H1 (cell line): ENCODE measurements at regions not wholly inside any gene's neighbourhood (a gene's known extent, or its start where the extent isn't known, plus 50 kb on each side); places are given as distances from the start of the nearest gene placed in this dataset.

Experiments
- CTCF ChIA-PET: fragments of 300-600 bp; sonication (Branson Sonifier 250); formaldehyde crosslinking; loops from one replicate; lab custom pipeline; 2021; ENCODE audit not compliant: partially characterized antibody; lab: Charles Lee
- POLR2A ChIA-PET: fragments of 300-600 bp; sonication (Branson Sonifier 250); formaldehyde crosslinking; loops from one replicate; lab custom pipeline; 2021; ENCODE audit warnings: inconsistent platforms; ENCODE audit not compliant: partially characterized antibody; lab: Charles Lee
- DNase-seq, 2 experiments: peaks; one replicate each; pipeline versions ENCODE4 v3.0.0 to v3.0.0-alpha.2; 2010 to 2022; ENCODE audit warnings: low spot score in 2 of 2, low read depth in 1 of 2, mixed read lengths in 1 of 2
- FAIRE-seq: peaks from 2 replicates; lab custom pipeline; 2011; peaks lifted over from hg19 to GRCh38; lab: Jason Lieb, UNC
- H2AFZ ChIP-seq: 2 replicates; pipeline ENCODE4 v1.8.1; 2012; ENCODE audit warnings: low read length, inconsistent platforms
- H2AK5ac ChIP-seq: 2 replicates; pipeline ENCODE4 v1.6.1; 2013; ENCODE audit warnings: low read depth, low read length
- H2BK120ac ChIP-seq: replicated peaks from 2 replicates; pipeline ENCODE3; 2013; ENCODE audit warnings: low read depth, low read length, inconsistent platforms
- H2BK12ac ChIP-seq: 2 replicates; pipeline ENCODE4 v1.6.1; 2013; ENCODE audit warnings: low read depth, low read length
- H2BK15ac ChIP-seq: 2 replicates; pipeline ENCODE4 v1.6.1; 2013; ENCODE audit warnings: low read length
- H2BK20ac ChIP-seq: 2 replicates; pipeline ENCODE4 v1.6.1; 2013; ENCODE audit warnings: low read length
- H2BK5ac ChIP-seq: 2 replicates; pipeline ENCODE4 v1.6.1; 2013; ENCODE audit warnings: low read depth, low read length
- H3K14ac ChIP-seq: 2 replicates; pipeline ENCODE4 v1.6.1; 2013; ENCODE audit warnings: inconsistent platforms; ENCODE audit not compliant: insufficient read length
- H3K18ac ChIP-seq: 2 replicates; pipeline ENCODE4 v1.6.1; 2013; ENCODE audit warnings: low read length; ENCODE audit errors: extremely low read depth
- H3K23ac ChIP-seq: 2 replicates; pipeline ENCODE4 v1.6.1; 2013; ENCODE audit warnings: inconsistent platforms; ENCODE audit not compliant: insufficient read length
- H3K23me2 ChIP-seq: 2 replicates; pipeline ENCODE4 v1.6.1; 2013; ENCODE audit warnings: low read depth, low read length
- H3K27ac ChIP-seq: 2 replicates; pipeline ENCODE4 v1.6.1; 2011; ENCODE audit warnings: low read depth, low read length, inconsistent platforms
- H3K27me3 ChIP-seq, 4 experiments: replicated peaks in 1 of 4; 1 replicate in 1 of 4; 2 replicates in 3 of 4; pipeline versions ENCODE4 v1.6.1 to v1.8.1; 2011 to 2013; ENCODE audit warnings: low read length in 3 of 4, mild to moderate bottlenecking in 3 of 4, inconsistent platforms in 2 of 4, mixed read lengths in 2 of 4, moderate library complexity in 1 of 4; ENCODE audit not compliant: control insufficient read depth in 3 of 4, insufficient read depth in 3 of 4; ENCODE audit errors: extremely low read depth in 1 of 4
- H3K36me3 ChIP-seq, 4 experiments: 2 replicates each; pipeline versions ENCODE4 v1.6.1 to v1.8.1; 2011 to 2013; ENCODE audit warnings: mild to moderate bottlenecking in 4 of 4, low read length in 3 of 4, moderate library complexity in 2 of 4, control low read depth in 1 of 4, inconsistent platforms in 1 of 4; ENCODE audit not compliant: insufficient read depth in 4 of 4, control insufficient read depth in 2 of 4
- H3K4ac ChIP-seq: replicated peaks from 2 replicates; pipeline ENCODE3; 2013; ENCODE audit warnings: low read length, low read depth, mixed read lengths, inconsistent platforms; ENCODE audit not compliant: insufficient read length
- H3K4me1 ChIP-seq, 4 experiments: replicated peaks in 1 of 4; 1 replicate in 1 of 4; 2 replicates in 3 of 4; pipeline versions ENCODE4 v1.6.1 to v1.8.1; 2011 to 2013; ENCODE audit warnings: low read length in 3 of 4, inconsistent platforms in 2 of 4, mixed read lengths in 1 of 4; ENCODE audit not compliant: insufficient read depth in 4 of 4, control insufficient read depth in 3 of 4
- H3K4me2 ChIP-seq, 2 experiments: 2 replicates each; pipeline versions ENCODE4 v1.6.1 to v1.8.1; 2011 to 2013; ENCODE audit warnings: low read depth in 2 of 2, low read length in 2 of 2, control low read depth in 1 of 2, inconsistent platforms in 1 of 2, mild to moderate bottlenecking in 1 of 2; ENCODE audit not compliant: insufficient read depth in 1 of 2
- H3K4me3 ChIP-seq, 4 experiments: fragments of 200-600, 300-600 bp in 1 of 4; sonication (generic), shearing (Covaris generic), sonication (Bioruptor Twin) in 1 of 4; 2 replicates each; pipeline versions ENCODE4 v1.5.1 to v1.8.1; 2011 to 2016; ENCODE audit warnings: low read length in 4 of 4, low read depth in 3 of 4, control low read depth in 2 of 4, inconsistent platforms in 2 of 4, mild to moderate bottlenecking in 2 of 4, mixed read lengths in 1 of 4, moderate library complexity in 1 of 4; ENCODE audit not compliant: insufficient read depth in 2 of 4; ENCODE audit errors: extremely low read depth in 1 of 4
- H3K56ac ChIP-seq: replicated peaks from 2 replicates; pipeline ENCODE3; 2013; ENCODE audit warnings: low read depth, mild to moderate bottlenecking, mixed read lengths, low read length, inconsistent platforms; ENCODE audit not compliant: insufficient read length
- H3K79me1 ChIP-seq: 2 replicates; pipeline ENCODE4 v1.6.1; 2013; ENCODE audit warnings: low read depth, low read length, control low read depth
- H3K79me2 ChIP-seq, 2 experiments: 2 replicates each; pipeline versions ENCODE4 v1.6.1 to v1.8.1; 2012 to 2013; ENCODE audit warnings: low read length in 2 of 2, mild to moderate bottlenecking in 2 of 2, inconsistent platforms in 1 of 2; ENCODE audit not compliant: insufficient read depth in 2 of 2, control insufficient read depth in 1 of 2
- H3K9ac ChIP-seq, 4 experiments: replicated peaks in 1 of 4; 1 replicate in 1 of 4; 2 replicates in 3 of 4; pipeline versions ENCODE4 v1.6.1 to v1.8.1; 2011 to 2013; ENCODE audit warnings: low read depth in 3 of 4, low read length in 3 of 4, control low read depth in 2 of 4, mild to moderate bottlenecking in 2 of 4, moderate library complexity in 2 of 4, inconsistent platforms in 1 of 4; ENCODE audit errors: extremely low read depth in 1 of 4
- H3K9me3 ChIP-seq, 2 experiments: 2 replicates each; pipeline versions ENCODE4 v1.6.1 to v1.8.1; 2012 to 2013; ENCODE audit warnings: mild to moderate bottlenecking in 2 of 2, moderate library complexity in 2 of 2, control low read depth in 1 of 2, inconsistent platforms in 1 of 2, low read depth in 1 of 2, low read length in 1 of 2, mixed read lengths in 1 of 2; ENCODE audit not compliant: insufficient read depth in 2 of 2
- H4K20me1 ChIP-seq, 2 experiments: replicated peaks in 1 of 2; 2 replicates each; pipeline versions ENCODE3 to v1.8.1; 2011 to 2013; ENCODE audit warnings: inconsistent platforms in 2 of 2, low read length in 2 of 2, mild to moderate bottlenecking in 1 of 2; ENCODE audit not compliant: insufficient read depth in 2 of 2, control insufficient read depth in 1 of 2
- H4K5ac ChIP-seq: 2 replicates; pipeline ENCODE4 v1.6.1; 2013; ENCODE audit warnings: low read length, low read depth, mixed read lengths, inconsistent platforms; ENCODE audit not compliant: insufficient read length
- H4K8ac ChIP-seq: 2 replicates; pipeline ENCODE4 v1.8.0; 2013; ENCODE audit warnings: mild to moderate bottlenecking, moderate library complexity, low read length, inconsistent platforms; ENCODE audit not compliant: insufficient read depth; ENCODE audit errors: extremely low read depth
- H4K91ac ChIP-seq: replicated peaks from 2 replicates; pipeline ENCODE3; 2013; ENCODE audit warnings: low read length, mixed read lengths, inconsistent platforms; ENCODE audit not compliant: insufficient read length
- SP4 ChIP-seq: IDR thresholded peaks from 2 replicates; pipeline ENCODE4 v1.6.1; 2012; ENCODE audit warnings: low read length, inconsistent platforms
- WGBS, 2 experiments: shearing (Covaris generic) in 1 of 2; methylation state at CpG; one replicate each; pipeline versions ENCODE4 v1.1.6 to v1.1.7; 2013 to 2015; ENCODE audit warnings: low lambda C conversion rate in 2 of 2, mixed read lengths in 2 of 2, inconsistent platforms in 1 of 2, low coverage in 1 of 2, missing lambda C conversion rate in 1 of 2; ENCODE audit not compliant: insufficient replicate concordance in 2 of 2, insufficient coverage in 1 of 2, insufficient read length in 1 of 2; ENCODE audit errors: extremely low coverage in 1 of 2, missing lambda C conversion rate in 1 of 2; 5-methylcytosine and 5-hydroxymethylcytosine counted together

GRCh38 chr6:168834042-168834587, 393.1 kb downstream of the SMOC2 start:
- Histone ChIP-seq H2BK5ac (peak overlapping the region; percentile 72; the same call in 1 of the 2 replicates), H3K9ac (no peak overlapping the region), H4K91ac (peak overlapping the region; percentile 34), H2BK15ac (0 out of 2 replicates have a peak overlapping the region, but pooled peaks have one; percentile 61), H3K14ac (no peak overlapping the region), H3K23ac (no peak overlapping the region), H3K27ac (no peak overlapping the region), H4K20me1 (no peaks in the 10 kb centered on the region), H3K56ac (no peak overlapping the region), H3K79me1 (no peaks in the 10 kb centered on the region), H2BK20ac (no peak overlapping the region), H3K79me2 (no peaks in the 10 kb centered on the region), H4K5ac (no peak overlapping the region), H3K27me3 (no peaks in the 10 kb centered on the region), H4K8ac (no peak overlapping the region), H3K9me3 (no peaks in the 10 kb centered on the region), H3K4ac (no peak overlapping the region), H3K4me3 (no peak overlapping the region), H3K4me2 (0 out of 4 replicates have a peak overlapping the region, but pooled peaks of 1 of the 2 experiments have one; percentile 8), H2AFZ (peak overlapping the region; percentile 87; the same call in 1 of the 2 replicates), H3K23me2 (no peaks in the 10 kb centered on the region), H2BK12ac (peak overlapping the region; percentile 62; the same call in 1 of the 2 replicates), H3K18ac (no peak overlapping the region), H3K36me3 (no peaks in the 10 kb centered on the region), H2BK120ac (no peak overlapping the region), H3K4me1 (peaks cover 0 to 17% (median 11%) of the 10 kb centered on the region in 4 experiments; a peak in 6 of 7 replicates), H2AK5ac (no peak overlapping the region)
- CTCF ChIA-PET = interaction anchor here (0.7 kb wide), 1 partner anchor 342 kb away, joined by 4 read pairs; no protein-coding TSS in a partner anchor
- POLR2A ChIA-PET = no interaction called here
- 74% methylated on average over 11 of the region's 11 CpGs; no CpG with 5 or more reads in 1 of the 2 experiments for WGBS, 2 experiments
- no peak for TF ChIP-seq SP4
- DNase-seq = no peak
- FAIRE-seq = no peak
